ENCODE measurements at regions not wholly inside any gene's neighbourhood (a gene's known extent, or its start where the extent isn't known, plus 50 kb on each side); places are given as distances from the start of the nearest gene placed in this dataset.
"Not testable (repeated sequence)": the region's sequence is repeated elsewhere in the genome, so short reads cannot be mapped to it uniquely, and the experiment has no call there.

DNA sequence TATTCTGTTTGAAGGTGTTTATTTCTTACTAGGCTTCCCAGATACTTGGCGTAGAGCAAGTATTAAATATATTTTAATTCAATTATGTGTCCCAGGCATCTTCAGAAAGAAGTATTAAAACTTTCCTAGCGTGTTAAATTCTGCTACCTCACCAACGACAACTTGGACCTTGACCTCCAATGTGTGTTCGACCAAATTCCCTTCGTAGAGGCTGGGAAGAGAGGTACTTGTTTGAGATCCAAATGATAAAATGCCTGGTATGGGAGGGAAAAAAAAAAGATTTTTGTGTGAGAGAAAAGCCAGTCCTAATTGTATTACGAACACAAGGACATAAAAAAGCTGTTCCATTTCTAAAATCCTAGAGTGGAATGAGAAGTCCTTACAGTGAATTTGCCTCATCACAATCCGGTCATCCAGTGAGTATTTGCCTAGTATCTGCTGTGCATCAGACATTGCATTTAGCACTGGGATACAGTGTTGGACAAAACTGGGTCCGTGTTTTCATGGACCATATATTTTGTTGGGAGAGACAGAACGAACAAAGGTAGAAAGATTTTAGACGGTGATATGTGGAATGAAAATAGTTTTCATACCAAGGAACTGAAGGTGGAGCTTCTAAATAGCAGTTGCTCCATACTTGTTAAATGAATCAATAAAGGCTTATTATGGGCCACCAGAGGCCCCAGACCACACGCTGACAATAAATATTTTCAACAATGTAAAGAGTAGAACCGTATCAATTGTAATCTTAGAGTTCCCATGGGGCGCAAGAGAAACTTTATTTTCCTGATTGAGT, 103.1 kb downstream of the KIF4B start:
- no peak for DNase-seq (ENCODE audit: low spot score)

DNA sequence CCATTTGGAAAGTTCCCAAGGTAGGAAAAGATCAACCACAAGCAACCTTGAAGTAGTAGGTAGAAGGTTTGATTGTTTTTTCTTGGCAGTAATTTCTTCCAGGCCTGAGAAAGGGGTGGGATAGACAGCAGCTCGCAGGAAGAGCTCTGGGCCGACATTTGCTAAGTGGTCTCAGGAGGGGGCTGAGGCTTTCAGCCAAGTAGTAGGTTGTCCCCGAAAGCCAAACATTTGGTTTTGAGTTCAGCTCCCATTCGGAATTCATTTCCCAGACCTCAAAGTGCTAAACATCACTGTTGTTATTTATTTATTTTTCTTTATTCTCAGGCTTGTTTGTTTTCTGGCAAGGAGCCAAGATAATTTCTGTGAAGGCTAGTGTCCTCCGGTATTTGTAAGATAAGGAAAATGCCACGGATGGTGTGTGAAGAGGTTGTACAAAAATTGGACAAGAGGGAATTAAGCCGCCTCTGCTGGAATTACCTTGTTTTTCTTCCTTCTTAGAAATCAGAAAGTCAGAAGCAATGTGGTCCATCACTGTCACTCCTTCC, 112.1 kb downstream of the KIF4B start:
- no peak for DNase-seq (ENCODE audit: low spot score)

DNA sequence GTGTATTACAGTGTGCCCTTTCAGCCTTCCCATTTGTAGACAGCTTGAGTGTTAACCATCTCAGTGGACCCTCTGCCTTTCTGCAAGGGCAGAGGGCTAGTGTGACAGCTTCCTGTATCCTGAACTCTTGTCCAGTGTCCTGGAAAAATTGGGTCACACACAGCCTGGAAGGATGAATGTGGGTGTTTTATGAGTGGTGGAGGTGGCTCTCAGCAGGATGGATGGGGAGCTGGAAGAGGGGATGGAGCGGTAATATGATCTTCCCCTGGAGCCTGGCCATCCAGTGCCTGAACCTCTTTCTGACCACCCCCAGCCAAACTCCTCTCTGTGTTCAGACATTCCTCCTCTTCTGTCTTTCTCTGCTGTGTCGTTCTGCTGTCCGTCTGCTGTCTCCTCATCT, 113.0 kb downstream of the KIF4B start:
- DNase-seq (ENCODE audit: low spot score) = no peak

DNA sequence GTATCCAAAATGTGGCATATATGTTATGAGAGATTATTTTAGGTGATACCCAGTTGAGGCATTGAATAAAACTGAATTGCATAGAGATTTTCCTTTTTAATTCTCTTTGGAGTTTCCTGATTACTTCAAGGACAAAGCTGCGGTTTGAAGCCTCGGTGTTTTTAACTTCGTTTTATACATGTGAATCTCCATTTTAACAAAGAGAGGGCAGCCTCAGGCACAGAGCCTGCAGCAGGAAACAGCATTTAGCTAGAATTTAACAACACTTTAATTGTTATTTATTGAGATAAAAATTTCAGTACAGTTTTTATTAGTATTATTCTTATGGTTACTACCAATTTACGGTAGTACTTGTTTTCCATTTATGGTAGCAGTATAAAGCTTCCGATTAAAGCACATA, 114.0 kb downstream of the KIF4B start:
- no peak for DNase-seq (ENCODE audit: low spot score)

DNA sequence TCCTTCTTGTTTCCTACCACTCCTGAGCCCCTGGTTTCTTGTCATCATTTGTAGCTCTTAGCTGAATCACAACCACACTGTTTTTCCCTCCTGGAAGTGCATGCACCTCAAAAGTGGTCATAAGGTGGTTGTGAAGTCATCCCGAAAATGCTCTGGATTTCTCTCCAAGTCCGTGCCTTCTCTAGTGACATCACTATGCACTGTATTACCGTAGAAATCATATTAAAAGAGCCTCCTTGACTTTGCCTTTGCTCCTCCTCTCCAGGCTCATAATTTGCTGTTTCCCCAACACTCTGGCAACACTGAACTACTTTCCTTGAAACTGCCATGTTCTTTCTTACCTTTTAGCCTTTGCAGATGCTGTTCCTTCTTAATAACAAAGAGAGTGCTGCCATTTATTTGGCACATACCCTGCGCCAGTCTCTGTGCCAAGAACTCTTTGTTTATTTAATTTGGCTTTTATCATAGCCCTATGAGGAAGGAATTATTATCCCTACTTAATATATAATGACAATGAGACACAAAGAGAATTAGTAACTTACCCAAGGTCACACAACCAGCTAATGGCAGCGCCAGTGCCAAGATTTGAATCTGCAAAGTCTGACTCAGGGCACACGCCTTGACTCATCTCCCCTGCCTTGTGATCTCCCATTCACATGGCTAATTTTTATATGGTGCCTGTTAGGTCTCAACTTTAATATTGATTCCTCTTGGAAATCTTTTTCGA, 115.4 kb downstream of the KIF4B start:
- no peak for DNase-seq (ENCODE audit: low spot score)

DNA sequence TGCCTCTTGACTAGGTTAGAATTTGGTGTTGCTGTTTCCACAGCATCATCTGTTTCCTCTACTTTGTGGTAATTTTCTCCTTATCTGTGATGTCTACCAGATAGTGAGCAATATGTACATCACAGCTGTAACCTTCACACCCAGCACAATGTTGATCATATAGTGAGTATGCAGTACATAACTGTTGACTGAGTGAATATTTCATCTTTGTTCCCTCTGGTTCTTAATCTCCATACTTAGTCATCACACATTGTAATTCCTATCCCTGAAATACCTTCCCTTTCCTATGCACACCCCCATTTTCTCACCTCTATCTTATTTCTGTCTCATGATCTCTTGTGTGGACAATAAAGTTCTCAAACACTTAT, 115.9 kb downstream of the KIF4B start:
- DNase-seq (ENCODE audit: low spot score) = no peak

DNA sequence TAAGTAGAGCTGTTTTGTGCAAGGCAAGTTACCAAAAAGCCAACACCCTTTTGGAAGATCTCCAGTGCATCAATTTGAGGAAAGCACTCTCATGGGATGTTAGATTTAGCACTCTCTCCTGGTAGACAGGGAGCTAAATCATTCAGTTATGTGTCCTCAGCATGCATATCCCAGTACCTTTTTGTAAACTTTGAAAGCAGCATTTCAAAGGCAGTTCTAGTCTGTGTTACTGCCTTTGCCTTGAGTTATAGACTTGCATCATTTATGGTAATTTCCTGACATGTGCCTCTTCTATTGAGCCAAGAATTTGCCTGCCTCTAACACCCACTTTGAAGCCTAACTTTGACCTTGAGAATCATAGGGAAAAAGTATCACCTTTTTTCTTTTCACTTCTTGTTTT, 120.6 kb downstream of the KIF4B start:
- no peak for DNase-seq (ENCODE audit: low spot score)

DNA sequence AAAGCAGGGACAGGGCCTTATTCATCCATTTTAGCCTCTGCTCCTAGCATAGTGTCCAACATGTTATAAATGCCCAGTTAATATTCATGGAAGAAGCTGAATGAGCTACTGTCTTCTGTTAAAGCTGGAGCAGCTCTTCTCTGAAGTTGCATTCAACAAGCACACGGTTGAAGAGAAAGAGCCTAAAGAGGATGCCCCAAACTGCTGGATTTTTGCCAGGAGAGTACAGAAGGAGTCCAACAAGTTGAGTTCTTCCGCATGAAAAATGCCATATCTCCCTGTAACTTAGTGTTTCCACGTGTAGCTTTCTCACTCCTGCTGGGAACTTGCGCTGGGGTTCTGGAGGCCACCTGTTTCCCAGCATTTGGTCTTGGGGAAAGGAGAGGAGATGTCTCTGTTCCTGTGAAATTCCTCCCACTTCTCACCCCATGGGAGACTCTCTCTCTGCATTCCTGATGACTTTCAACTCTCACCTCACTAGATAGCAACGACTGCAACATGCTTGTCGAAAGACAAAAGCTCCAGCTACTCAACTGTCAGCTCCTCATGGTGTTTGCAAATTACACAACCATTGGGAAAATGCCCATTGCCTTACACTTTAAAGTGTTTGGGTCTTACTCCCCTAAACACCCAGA, 122.8 kb downstream of the KIF4B start:
- DNase-seq (ENCODE audit: low spot score) = no peak

DNA sequence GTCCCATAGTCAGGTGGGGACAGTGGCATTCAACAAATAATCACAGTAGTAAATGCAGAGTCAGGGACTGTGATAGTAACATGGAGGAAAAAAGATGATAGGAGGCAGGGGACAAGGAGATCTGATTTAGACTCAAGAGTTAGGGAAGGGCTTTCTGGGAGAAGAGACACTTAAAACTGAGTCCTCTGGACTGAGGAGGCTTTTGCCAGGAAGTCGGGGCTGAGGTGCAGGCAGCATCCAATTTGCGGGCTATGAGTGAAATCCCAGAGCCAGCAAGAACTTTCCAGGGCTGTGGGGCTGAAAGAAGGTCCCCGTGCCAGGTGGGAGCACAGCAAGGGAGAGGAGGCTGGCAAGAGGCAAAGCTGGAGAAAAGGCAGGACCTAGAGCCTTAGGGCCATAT, 124.1 kb downstream of the KIF4B start:
- no peak for DNase-seq (ENCODE audit: low spot score)

DNA sequence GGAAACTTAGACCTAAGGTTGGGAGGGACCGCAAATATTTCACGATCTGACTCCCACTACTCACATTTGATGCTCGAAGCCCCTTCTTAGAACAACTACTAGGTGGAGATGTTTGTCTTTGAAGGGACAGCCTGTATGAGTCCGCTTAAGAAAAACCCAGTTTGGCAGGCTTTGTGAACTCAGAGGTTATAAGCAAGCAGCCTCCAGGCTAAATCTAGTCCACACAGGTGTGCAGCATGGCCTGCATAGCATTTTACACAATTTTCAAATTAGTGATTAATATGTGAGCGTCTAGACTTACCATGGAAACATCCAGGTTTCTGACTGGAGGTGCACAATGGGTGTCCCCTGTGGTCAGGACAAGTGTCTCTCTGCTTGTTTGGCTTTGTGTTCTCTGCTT, 127.1 kb downstream of the KIF4B start:
- DNase-seq (ENCODE audit: low spot score) = no peak

DNA sequence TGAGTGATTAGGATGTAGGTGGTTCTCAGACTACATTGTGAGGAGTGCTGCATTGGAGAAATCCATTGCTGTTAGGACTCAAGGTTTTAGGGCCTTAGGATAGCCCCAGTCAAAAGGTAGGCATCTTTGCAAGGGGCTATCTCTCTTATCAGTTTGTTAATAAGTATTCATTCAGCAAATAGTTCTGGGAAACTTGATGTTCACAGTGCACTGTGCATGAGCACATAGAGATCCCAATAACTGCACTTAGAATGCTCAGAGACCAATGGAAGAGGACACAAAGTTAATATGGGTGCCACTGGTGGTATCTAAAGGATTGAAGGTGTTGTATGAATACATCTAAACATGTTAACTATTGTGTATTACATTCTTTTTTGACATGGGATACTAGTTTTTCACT, 131.4 kb downstream of the KIF4B start:
- no peak for DNase-seq (ENCODE audit: low spot score)

DNA sequence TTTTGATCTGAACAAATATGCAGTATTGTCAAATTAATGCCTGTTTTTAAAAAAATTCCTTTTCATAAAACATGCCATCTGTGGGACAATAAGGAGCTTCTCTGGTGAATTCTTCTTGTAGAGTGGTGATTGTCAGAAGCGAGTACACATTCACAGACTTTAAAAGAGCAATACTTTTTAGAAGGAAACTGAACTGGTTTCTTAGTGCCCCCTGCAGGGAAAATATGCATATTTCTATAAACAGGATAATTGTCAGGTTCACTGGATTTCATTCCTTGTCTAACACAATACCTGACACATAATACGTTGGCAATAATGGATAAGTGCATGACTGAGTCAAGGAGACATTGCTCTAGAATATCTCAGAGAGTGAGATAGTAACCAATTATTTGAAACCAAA, 133.7 kb downstream of the KIF4B start:
- DNase-seq (ENCODE audit: low spot score) = peak; percentile 14

DNA sequence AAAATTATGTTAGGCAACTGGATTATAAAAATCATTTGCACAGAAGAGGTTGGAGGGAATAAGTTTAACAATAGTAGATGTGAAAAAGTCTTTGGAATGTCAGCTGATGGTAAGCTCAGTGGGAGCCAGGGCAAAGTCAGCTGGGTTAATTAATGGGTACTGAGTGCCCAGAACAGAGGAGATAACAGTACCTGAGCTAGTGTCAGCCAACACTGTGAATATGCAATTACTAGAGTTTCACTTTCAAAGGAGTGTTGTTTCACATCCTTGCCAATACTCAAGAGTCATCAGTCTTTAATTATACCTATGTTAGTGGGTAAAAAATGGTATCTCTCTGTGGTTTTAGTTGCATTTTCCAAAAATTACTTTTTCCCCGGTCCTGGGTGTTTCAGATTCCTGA, 135.1 kb downstream of the KIF4B start:
- no peak for DNase-seq (ENCODE audit: low spot score)

DNA sequence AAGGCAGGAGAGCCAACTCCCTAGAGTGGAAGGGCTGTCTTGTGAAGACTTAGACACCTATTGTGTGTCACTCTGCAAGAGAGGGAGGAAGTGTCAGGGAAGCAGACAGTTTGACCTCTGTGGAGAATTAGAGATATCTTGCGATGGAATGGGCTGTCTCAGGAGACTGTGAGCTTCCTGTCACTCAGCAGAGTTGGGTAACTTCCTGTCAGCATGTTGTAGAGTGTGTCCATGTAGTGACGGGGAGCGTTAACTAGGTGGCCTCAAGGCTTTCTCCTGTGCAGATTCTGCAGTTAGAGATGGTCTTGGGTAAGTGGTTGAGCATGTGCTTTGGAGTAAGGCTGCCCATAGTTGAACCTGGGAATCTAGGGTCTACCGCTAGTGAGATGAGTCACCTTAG, 136.5 kb downstream of the KIF4B start:
- no peak for DNase-seq (ENCODE audit: low spot score)

DNA sequence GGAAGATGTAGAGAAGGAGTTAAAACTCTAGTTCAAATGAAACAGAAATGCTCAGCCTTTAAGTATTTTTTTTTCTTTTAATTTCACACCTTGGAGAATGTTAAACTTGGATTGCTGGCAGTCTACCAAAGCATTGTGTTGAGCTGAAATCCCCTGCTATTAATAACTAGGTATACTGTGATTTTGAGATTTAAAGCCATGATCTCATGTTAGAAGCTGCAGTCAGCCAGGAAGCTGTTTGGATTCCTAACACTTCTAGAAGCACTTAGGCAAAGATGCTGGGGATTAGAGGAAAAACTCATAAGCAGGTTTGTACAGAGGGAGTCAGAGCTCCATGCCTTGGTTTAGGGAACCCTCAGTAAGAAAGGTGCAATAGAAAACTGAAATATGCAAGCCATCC, 141.4 kb downstream of the KIF4B start:
- DNase-seq (ENCODE audit: low spot score) = no peak

DNA sequence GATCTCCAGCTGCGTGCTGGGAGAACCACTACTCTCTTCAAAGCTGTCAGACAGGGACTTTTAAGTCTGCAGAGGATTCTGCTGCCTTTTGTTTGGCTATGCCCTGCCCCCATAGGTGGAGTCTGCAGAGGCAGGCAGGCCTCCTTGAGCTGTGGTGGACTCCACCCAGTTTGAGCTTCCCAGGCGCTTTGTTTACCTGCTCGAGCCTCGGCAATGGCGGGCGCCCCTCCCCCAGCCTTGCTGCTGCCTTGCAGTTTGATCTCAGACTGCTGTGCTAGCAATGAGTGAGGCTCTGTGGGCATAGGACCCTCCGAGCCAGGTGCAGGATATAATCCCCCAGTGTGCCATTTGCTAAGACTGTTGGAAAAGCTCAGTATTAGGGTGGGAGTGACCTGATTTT, 149.5 kb downstream of the KIF4B start:
- DNase-seq (ENCODE audit: low spot score) = not testable (repeated sequence)

DNA sequence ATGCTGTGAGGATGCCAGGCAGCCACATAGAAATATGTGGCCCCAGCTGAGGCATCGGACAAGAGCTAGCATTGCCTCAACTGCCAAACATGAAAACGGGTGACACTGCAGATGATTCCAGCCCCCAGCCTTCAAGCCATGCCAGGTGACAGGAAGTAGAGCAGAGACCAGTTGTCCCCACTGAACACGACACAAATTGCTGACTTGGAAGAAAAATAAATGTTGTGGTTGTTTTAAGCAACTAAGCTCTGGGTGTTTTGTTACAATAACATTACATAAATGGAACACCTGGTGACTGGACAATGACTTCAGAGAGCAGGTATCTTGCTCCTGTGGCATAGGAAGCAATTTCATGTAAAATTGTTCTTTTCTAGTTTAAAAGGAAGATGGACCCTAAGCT, 154.2 kb downstream of the KIF4B start:
- DNase-seq (ENCODE audit: low spot score) = no peak

DNA sequence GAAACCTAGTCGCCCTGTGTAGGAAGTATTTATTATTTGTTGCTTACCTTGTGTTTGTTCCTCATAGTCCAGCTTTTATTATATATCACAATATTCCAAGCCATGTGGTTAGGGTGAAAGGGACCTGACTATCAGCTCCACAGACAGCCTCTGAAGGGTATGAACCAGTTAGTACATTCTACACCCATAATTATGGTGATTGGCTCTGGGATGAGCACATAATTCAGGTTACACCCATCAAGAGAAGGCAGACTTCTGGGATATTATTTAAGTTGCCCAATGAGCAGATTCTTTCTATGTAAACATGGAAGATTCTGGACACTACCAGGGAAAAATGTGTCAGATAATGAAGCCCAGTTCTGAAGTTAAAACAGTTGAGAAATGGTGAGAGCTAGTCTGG, 168.0 kb downstream of the KIF4B start:
- no peak for DNase-seq (ENCODE audit: low spot score)

DNA sequence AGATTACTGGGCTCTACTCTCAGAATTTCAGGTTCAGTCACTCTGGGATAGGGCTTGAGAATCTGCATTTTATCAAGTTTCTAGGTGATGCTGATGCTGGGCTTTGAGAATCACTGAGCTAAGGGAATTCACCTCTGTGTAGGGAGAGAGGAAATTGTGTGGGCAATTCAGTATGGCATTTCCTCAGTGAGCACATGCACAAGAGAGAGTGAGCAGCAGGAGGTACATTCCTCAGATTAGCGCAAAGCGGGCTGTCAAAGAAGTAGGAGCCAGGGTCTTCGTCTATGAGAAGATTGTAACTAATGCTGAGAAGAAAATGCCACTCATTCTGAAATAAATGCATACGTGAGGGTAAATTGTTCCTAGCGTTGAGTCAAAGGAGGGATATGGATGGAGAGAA, 175.9 kb downstream of the KIF4B start:
- no peak for DNase-seq (ENCODE audit: low spot score)

DNA sequence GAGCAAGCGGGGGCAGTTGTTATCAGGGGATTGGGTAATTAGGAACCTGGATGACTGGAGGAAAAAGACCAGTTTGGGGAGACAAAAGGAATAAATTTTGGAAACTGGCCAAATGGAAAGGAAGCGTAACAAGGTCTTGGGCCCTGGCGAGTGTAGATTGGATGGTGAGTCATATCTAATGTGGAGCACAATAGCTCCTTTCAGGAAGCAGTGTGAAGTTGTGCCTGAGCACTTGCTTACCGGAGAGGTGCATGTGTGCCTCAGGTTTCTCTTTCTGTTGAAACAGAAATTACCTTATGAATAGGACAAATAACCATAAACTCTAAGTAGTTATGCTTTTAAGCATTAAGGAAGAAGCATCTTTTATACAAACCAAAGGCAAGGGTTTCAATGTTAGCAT, 176.4 kb downstream of the KIF4B start:
- DNase-seq (ENCODE audit: low spot score) = no peak

DNA sequence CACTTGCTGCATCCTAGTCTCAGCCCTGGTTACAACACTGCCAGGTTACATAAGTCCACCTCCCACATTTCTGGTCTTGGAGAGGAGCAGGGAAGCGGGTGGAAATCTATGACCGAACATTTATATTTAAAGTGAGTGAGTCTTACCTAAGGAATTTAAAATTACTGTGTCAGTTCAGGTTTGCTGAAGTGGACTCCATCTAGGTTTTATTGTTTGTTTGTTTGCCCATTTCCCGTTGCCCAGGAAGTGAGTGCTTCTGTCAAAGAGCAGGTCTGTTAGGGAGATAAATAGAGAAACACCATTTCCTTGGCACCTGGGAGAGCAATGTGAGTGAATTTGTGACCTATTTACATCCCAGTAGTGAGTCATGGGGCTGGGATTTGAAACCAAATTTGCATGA, 179.5 kb downstream of the KIF4B start:
- DNase-seq (ENCODE audit: low spot score) = no peak

DNA sequence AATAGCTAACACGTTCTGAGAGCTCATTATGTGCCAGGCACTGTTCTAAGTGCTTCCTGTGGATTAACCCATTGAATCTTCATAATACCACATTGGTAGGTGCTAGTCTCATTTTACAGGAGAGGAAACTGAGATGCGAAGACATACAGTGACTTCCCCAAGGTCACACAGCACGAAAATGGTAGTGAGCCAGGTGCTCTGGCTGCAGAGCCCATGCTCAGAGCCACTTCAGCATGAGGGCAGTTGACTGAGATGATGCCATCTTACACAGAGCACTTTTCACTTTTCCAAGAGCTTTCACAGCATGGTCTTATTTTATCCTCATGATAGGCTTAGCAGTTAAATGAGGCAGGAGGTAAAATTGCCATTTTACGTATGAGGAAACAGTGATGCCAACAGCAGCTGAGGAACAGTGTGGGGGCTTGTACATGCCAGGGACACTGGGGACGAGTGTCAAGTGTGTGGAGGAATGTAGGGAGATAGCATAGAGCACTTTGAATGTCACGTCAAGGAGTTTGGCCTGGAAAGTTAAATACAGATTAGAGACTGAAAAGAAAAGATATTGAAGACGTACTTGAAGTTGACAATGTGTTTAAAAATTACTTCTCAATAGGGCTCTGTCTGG, 180.0 kb downstream of the KIF4B start:
- DNase-seq (ENCODE audit: low spot score) = no peak

DNA sequence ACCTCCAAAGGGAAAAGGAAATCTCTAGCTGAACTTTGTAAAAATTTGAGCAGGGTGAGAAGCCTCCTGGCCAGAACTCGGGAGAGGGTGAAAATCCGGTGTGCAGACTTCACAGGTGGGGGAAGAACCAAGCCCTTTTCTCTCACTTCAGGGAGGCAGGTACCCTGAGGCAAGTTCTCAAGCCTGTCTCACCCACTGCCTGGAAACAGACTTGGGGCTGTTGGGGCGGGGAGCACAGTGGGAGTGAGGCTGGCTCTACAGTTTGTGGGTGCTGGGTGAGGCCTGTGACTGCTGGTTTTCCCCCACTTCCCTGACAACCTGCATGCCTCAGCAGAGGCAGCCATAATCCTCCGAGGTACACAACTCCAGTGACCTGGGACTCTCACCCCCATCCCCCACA, 187.1 kb downstream of the KIF4B start:
- DNase-seq (ENCODE audit: low spot score) = no peak
